HG03575 (cell line): ENCODE measurements at regions not wholly inside any gene's neighbourhood (a gene's known extent, or its start where the extent isn't known, plus 50 kb on each side); places are given as distances from the start of the nearest gene placed in this dataset.
"Not testable (repeated sequence)": the region's sequence is repeated elsewhere in the genome, so short reads cannot be mapped to it uniquely, and the experiment has no call there.

ENCODE experiments used
- ATAC-seq: cut with Tn5 transposase; IDR thresholded peaks from one replicate; pipeline ENCODE4 v1.9.1; 2021; ENCODE audit not compliant: unreplicated experiment, insufficient number of reproducible peaks, low FRiP score; ENCODE audit errors: extremely low read depth

GRCh38 chr5:99161538-99161937, 232.7 kb upstream of the CHD1 start:
- not testable (repeated sequence) for ATAC-seq

- no peak for ATAC-seq
Measured at GRCh38 chr5:99156688-99157087, 227.9 kb upstream of the CHD1 start.

GRCh38 chr5:99143283-99143795, 214.5 kb upstream of the CHD1 start:
- ATAC-seq, result not testable (repeated sequence)

- no peak for ATAC-seq
Measured at GRCh38 chr5:99141534-99142128, 212.8 kb upstream of the CHD1 start.

GRCh38 chr5:99138911-99139310, 210.1 kb upstream of the CHD1 start:
- ATAC-seq, result no peak

- ATAC-seq, result no peak
Measured at GRCh38 chr5:99133921-99134320, 205.1 kb upstream of the CHD1 start.

- no peak for ATAC-seq
Measured at GRCh38 chr5:99129768-99130501, 201.1 kb upstream of the CHD1 start.

- no peak for ATAC-seq
Measured at GRCh38 chr5:99122976-99123375, 194.2 kb upstream of the CHD1 start.

- no peak for ATAC-seq
Measured at GRCh38 chr5:99119326-99119725, 190.5 kb upstream of the CHD1 start.

GRCh38 chr5:99116526-99116925, 187.7 kb upstream of the CHD1 start:
- ATAC-seq, result no peak

GRCh38 chr5:99109894-99110293, 181.1 kb upstream of the CHD1 start:
- ATAC-seq, result no peak

GRCh38 chr5:99105216-99105615, 176.4 kb upstream of the CHD1 start:
- ATAC-seq, result no peak

- ATAC-seq, result no peak
Measured at GRCh38 chr5:99104538-99105132, 175.8 kb upstream of the CHD1 start.

GRCh38 chr5:99102073-99102697, 173.4 kb upstream of the CHD1 start:
- no peak for ATAC-seq

GRCh38 chr5:99099691-99100090, 170.9 kb upstream of the CHD1 start:
- no peak for ATAC-seq

- ATAC-seq, result no peak
Measured at GRCh38 chr5:99089822-99090549, 161.2 kb upstream of the CHD1 start.

GRCh38 chr5:99088309-99088708, 159.5 kb upstream of the CHD1 start:
- ATAC-seq, result no peak

GRCh38 chr5:99083197-99083596, 154.4 kb upstream of the CHD1 start:
- ATAC-seq, result no peak

- ATAC-seq, result no peak
Measured at GRCh38 chr5:99081711-99082110, 152.9 kb upstream of the CHD1 start.
